ENCODE measurements at regions not wholly inside any gene's neighbourhood (a gene's known extent, or its start where the extent isn't known, plus 50 kb on each side); places are given as distances from the start of the nearest gene placed in this dataset.

GRCh38 chr7:41245916-41246315 is 457.0 kb downstream of the INHBA start:
- Histone ChIP-seq H3K36me3 (replicated peaks; ENCODE audit: insufficient read depth, low read depth) (no peaks in the 10 kb centered on the region), H3K4me1 (ENCODE audit: insufficient read depth) (no peaks in the 10 kb centered on the region), H3K4me2 (no peak overlapping the region), H3K27ac (no peak overlapping the region), H3K4me3 (no peak overlapping the region), H4K20me1 (ENCODE audit: insufficient read depth, poor library complexity, severe bottlenecking) (no peaks in the 10 kb centered on the region), H2AFZ (no peak overlapping the region), H3K9me3 (ENCODE audit: low read depth) (no peaks in the 10 kb centered on the region), H3K79me2 (no peaks in the 10 kb centered on the region), H3K9me2 (replicated peaks; ENCODE audit: insufficient read depth) (no peaks in the 10 kb centered on the region), H3K27me3 (no peaks in the 10 kb centered on the region)
- WGBS (ENCODE audit: low lambda C conversion rate, missing lambda C conversion rate) = 92% methylated on average over 1 of the region's 1 CpG
- DNase-seq (ENCODE audit: low spot score) = no peak
- TF ChIP-seq CTCF (IDR thresholded peaks at IDR 0.05; ENCODE audit: poor library complexity) (no peak), EZH2 (IDR thresholded peaks at IDR 0.05; ENCODE audit: borderline replicate concordance) (no peak), EZH2phosphoT487 (IDR thresholded peaks at IDR 0.05; ENCODE audit: low read depth, severe bottlenecking, unreplicated experiment) (no peak)

- Histone ChIP-seq H3K27me3 (no peaks in the 10 kb centered on the region), H3K9me3 (ENCODE audit: low read depth) (no peaks in the 10 kb centered on the region), H3K27ac (no peak overlapping the region), H3K36me3 (replicated peaks; ENCODE audit: insufficient read depth, low read depth) (no peaks in the 10 kb centered on the region), H3K4me2 (no peak overlapping the region), H3K9me2 (replicated peaks; ENCODE audit: insufficient read depth) (no peaks in the 10 kb centered on the region), H3K79me2 (no peaks in the 10 kb centered on the region), H3K4me3 (no peak overlapping the region), H3K4me1 (ENCODE audit: insufficient read depth) (no peaks in the 10 kb centered on the region), H4K20me1 (ENCODE audit: insufficient read depth, poor library complexity, severe bottlenecking) (no peaks in the 10 kb centered on the region), H2AFZ (no peak overlapping the region)
- TF ChIP-seq EZH2phosphoT487 (IDR thresholded peaks at IDR 0.05; ENCODE audit: low read depth, severe bottlenecking, unreplicated experiment) (no peak), EZH2 (IDR thresholded peaks at IDR 0.05; ENCODE audit: borderline replicate concordance) (no peak), CTCF (IDR thresholded peaks at IDR 0.05; ENCODE audit: poor library complexity) (no peak)
- DNase-seq (ENCODE audit: low spot score) = no peak
- 63% methylated on average over 4 of the region's 4 CpGs for WGBS (ENCODE audit: low lambda C conversion rate, missing lambda C conversion rate)
These were observed 458.6 kb downstream of the INHBA start for GRCh38 chr7:41244246-41244645.

- no peaks in the 10 kb centered on the region for H3K9me2 ChIP-seq (replicated peaks; ENCODE audit: insufficient read depth)
- no peak overlapping the region for H3K4me2 ChIP-seq
- no peaks in the 10 kb centered on the region for H4K20me1 ChIP-seq (ENCODE audit: insufficient read depth, poor library complexity, severe bottlenecking)
- H3K36me3 ChIP-seq (replicated peaks; ENCODE audit: insufficient read depth, low read depth) = no peaks in the 10 kb centered on the region
- no peak overlapping the region for H2AFZ ChIP-seq
- no peaks in the 10 kb centered on the region for H3K4me1 ChIP-seq (ENCODE audit: insufficient read depth)
- no peak overlapping the region for H3K27ac ChIP-seq
- no peak for TF ChIP-seq EZH2phosphoT487 (IDR thresholded peaks at IDR 0.05; ENCODE audit: low read depth, severe bottlenecking, unreplicated experiment)
- no peak for TF ChIP-seq EZH2 (IDR thresholded peaks at IDR 0.05; ENCODE audit: borderline replicate concordance)
- no peak for TF ChIP-seq CTCF (IDR thresholded peaks at IDR 0.05; ENCODE audit: poor library complexity)
- no peaks in the 10 kb centered on the region for H3K79me2 ChIP-seq
- no peak for DNase-seq (ENCODE audit: low spot score)
- no peaks in the 10 kb centered on the region for H3K9me3 ChIP-seq (ENCODE audit: low read depth)
- no peak overlapping the region for H3K4me3 ChIP-seq
- H3K27me3 ChIP-seq = no peaks in the 10 kb centered on the region
- 74% methylated on average over 6 of the region's 6 CpGs for WGBS (ENCODE audit: low lambda C conversion rate, missing lambda C conversion rate)
These were observed 461.2 kb downstream of the INHBA start for GRCh38 chr7:41241641-41242040.

GRCh38 chr7:41239596-41239995 is 463.3 kb downstream of the INHBA start:
- Histone ChIP-seq H3K36me3 (replicated peaks; ENCODE audit: insufficient read depth, low read depth) (no peaks in the 10 kb centered on the region), H3K9me3 (ENCODE audit: low read depth) (no peaks in the 10 kb centered on the region), H3K79me2 (no peaks in the 10 kb centered on the region), H3K4me1 (ENCODE audit: insufficient read depth) (no peaks in the 10 kb centered on the region), H3K4me2 (no peak overlapping the region), H2AFZ (no peak overlapping the region), H3K4me3 (no peak overlapping the region), H3K27ac (no peak overlapping the region), H3K27me3 (no peaks in the 10 kb centered on the region), H4K20me1 (ENCODE audit: insufficient read depth, poor library complexity, severe bottlenecking) (no peaks in the 10 kb centered on the region), H3K9me2 (replicated peaks; ENCODE audit: insufficient read depth) (no peaks in the 10 kb centered on the region)
- no peak for DNase-seq (ENCODE audit: low spot score)
- 58% methylated on average over 1 of the region's 1 CpG for WGBS (ENCODE audit: low lambda C conversion rate, missing lambda C conversion rate)
- no peak for TF ChIP-seq CTCF (IDR thresholded peaks at IDR 0.05; ENCODE audit: poor library complexity)
- TF ChIP-seq EZH2phosphoT487 (IDR thresholded peaks at IDR 0.05; ENCODE audit: low read depth, severe bottlenecking, unreplicated experiment) = no peak
- TF ChIP-seq EZH2 (IDR thresholded peaks at IDR 0.05; ENCODE audit: borderline replicate concordance) = no peak
